ENCODE measurements at regions not wholly inside any gene's neighbourhood (a gene's known extent, or its start where the extent isn't known, plus 50 kb on each side); places are given as distances from the start of the nearest gene placed in this dataset.

DNA sequence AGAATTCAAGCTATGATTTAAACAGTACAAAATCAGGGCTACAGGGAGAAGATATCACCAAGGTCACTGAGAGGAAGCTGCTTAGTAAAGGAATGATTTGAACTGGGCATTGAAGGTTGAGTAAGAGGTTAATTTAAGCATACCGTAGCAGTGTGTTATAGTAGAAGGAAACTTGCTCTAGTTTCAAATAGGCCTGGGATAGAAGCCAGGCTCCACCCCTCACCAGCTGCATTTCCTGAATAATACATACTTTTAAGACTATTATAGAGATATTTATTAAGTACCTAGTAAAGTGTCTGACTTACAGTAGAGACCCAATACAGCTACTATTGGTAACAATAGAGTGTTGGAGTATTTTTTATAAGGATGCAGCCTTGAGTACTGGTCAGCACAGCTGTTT is 118.0 kb upstream of the GLRA2 start:
- no peak for DNase-seq (ENCODE audit: low spot score)
- H3K9ac ChIP-seq = no peak overlapping the region
- H3K9me3 Mint-ChIP-seq = no peaks in the 10 kb centered on the region
- H3K27ac Mint-ChIP-seq = no peak overlapping the region
- H3K4me1 ChIP-seq = no peaks in the 10 kb centered on the region
- no peak overlapping the region for H3K4me3 Mint-ChIP-seq
- no peak overlapping the region for H2AFZ ChIP-seq (replicated peaks)
- H3K9me3 ChIP-seq (ENCODE audit: low read depth) = no peaks in the 10 kb centered on the region
- no peak overlapping the region for H3K4me3 ChIP-seq
- no peaks in the 10 kb centered on the region for H3K79me2 ChIP-seq (ENCODE audit: low read depth)
- no peaks in the 10 kb centered on the region for H3K27me3 Mint-ChIP-seq (ENCODE audit: insufficient read depth, low read depth)
- TF ChIP-seq EZH2 (IDR thresholded peaks at IDR 0.05) (no peak), EZH2phosphoT487 (IDR thresholded peaks at IDR 0.05) (no peak)
- TF ChIP-seq, protein P1, sequence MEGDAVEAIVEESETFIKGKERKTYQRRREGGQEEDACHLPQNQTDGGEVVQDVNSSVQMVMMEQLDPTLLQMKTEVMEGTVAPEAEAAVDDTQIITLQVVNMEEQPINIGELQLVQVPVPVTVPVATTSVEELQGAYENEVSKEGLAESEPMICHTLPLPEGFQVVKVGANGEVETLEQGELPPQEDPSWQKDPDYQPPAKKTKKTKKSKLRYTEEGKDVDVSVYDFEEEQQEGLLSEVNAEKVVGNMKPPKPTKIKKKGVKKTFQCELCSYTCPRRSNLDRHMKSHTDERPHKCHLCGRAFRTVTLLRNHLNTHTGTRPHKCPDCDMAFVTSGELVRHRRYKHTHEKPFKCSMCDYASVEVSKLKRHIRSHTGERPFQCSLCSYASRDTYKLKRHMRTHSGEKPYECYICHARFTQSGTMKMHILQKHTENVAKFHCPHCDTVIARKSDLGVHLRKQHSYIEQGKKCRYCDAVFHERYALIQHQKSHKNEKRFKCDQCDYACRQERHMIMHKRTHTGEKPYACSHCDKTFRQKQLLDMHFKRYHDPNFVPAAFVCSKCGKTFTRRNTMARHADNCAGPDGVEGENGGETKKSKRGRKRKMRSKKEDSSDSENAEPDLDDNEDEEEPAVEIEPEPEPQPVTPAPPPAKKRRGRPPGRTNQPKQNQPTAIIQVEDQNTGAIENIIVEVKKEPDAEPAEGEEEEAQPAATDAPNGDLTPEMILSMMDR (IDR thresholded peaks at IDR 0.05) = no peak
- H3F3A ChIP-seq (ENCODE audit: low read depth) = no peaks in the 10 kb centered on the region
- no peaks in the 10 kb centered on the region for H3K36me3 ChIP-seq
- no peaks in the 10 kb centered on the region for H4K20me1 ChIP-seq (ENCODE audit: low read depth)
- H3K27me3 ChIP-seq = no peaks in the 10 kb centered on the region
- no peak overlapping the region for H3K4me2 ChIP-seq
- no peaks in the 10 kb centered on the region for H3K4me1 Mint-ChIP-seq
- no peak overlapping the region for H3K27ac ChIP-seq
- no peaks in the 10 kb centered on the region for H3K36me3 Mint-ChIP-seq

GRCh38 chrX:14409341-14409740 is 120.0 kb upstream of the GLRA2 start:
- no peak overlapping the region for H3K4me3 Mint-ChIP-seq
- H3K9me3 ChIP-seq (ENCODE audit: low read depth) = no peaks in the 10 kb centered on the region
- no peak overlapping the region for H3K4me3 ChIP-seq
- H3K36me3 ChIP-seq = no peaks in the 10 kb centered on the region
- no peaks in the 10 kb centered on the region for H4K20me1 ChIP-seq (ENCODE audit: low read depth)
- no peaks in the 10 kb centered on the region for H3K79me2 ChIP-seq (ENCODE audit: low read depth)
- H3K9me3 Mint-ChIP-seq = no peaks in the 10 kb centered on the region
- no peaks in the 10 kb centered on the region for H3K4me1 ChIP-seq
- H3F3A ChIP-seq (ENCODE audit: low read depth) = no peaks in the 10 kb centered on the region
- no peaks in the 10 kb centered on the region for H3K27me3 ChIP-seq
- H3K27ac ChIP-seq = no peak overlapping the region
- H3K27ac Mint-ChIP-seq = no peak overlapping the region
- no peaks in the 10 kb centered on the region for H3K4me1 Mint-ChIP-seq
- H3K9ac ChIP-seq = no peak overlapping the region
- no peaks in the 10 kb centered on the region for H3K27me3 Mint-ChIP-seq (ENCODE audit: insufficient read depth, low read depth)
- no peak overlapping the region for H2AFZ ChIP-seq (replicated peaks)
- TF ChIP-seq, protein P1 (IDR thresholded peaks at IDR 0.05) = no peak
- no peak for TF ChIP-seq EZH2 (IDR thresholded peaks at IDR 0.05)
- TF ChIP-seq EZH2phosphoT487 (IDR thresholded peaks at IDR 0.05) = no peak
- DNase-seq (ENCODE audit: low spot score) = no peak
- no peak overlapping the region for H3K4me2 ChIP-seq
- no peaks in the 10 kb centered on the region for H3K36me3 Mint-ChIP-seq

GRCh38 chrX:14406225-14406624 is 123.1 kb upstream of the GLRA2 start:
- Histone ChIP-seq H3K27ac (no peak overlapping the region), H3K4me2 (no peak overlapping the region), H2AFZ (replicated peaks) (no peak overlapping the region), H3K4me3 (no peak overlapping the region), H3K9me3 (ENCODE audit: low read depth) (peaks cover 4% of the 10 kb centered on the region), H3F3A (ENCODE audit: low read depth) (peaks cover 13% of the 10 kb centered on the region), H3K4me1 (no peaks in the 10 kb centered on the region), H3K79me2 (ENCODE audit: low read depth) (no peaks in the 10 kb centered on the region), H3K36me3 (no peaks in the 10 kb centered on the region), H3K27me3 (no peaks in the 10 kb centered on the region), H4K20me1 (ENCODE audit: low read depth) (no peaks in the 10 kb centered on the region), H3K9ac (no peak overlapping the region)
- no peak overlapping the region for H3K4me3 Mint-ChIP-seq
- H3K27me3 Mint-ChIP-seq (ENCODE audit: insufficient read depth, low read depth) = no peaks in the 10 kb centered on the region
- no peak for TF ChIP-seq EZH2phosphoT487 (IDR thresholded peaks at IDR 0.05)
- TF ChIP-seq, protein P1 (IDR thresholded peaks at IDR 0.05) = no peak
- no peak for TF ChIP-seq EZH2 (IDR thresholded peaks at IDR 0.05)
- no peaks in the 10 kb centered on the region for H3K36me3 Mint-ChIP-seq
- DNase-seq (ENCODE audit: low spot score) = no peak
- H3K4me1 Mint-ChIP-seq = no peaks in the 10 kb centered on the region
- no peaks in the 10 kb centered on the region for H3K9me3 Mint-ChIP-seq
- no peak overlapping the region for H3K27ac Mint-ChIP-seq
